ENCODE measurements at regions not wholly inside any gene's neighbourhood (a gene's known extent, or its start where the extent isn't known, plus 50 kb on each side); places are given as distances from the start of the nearest gene placed in this dataset.

DNA sequence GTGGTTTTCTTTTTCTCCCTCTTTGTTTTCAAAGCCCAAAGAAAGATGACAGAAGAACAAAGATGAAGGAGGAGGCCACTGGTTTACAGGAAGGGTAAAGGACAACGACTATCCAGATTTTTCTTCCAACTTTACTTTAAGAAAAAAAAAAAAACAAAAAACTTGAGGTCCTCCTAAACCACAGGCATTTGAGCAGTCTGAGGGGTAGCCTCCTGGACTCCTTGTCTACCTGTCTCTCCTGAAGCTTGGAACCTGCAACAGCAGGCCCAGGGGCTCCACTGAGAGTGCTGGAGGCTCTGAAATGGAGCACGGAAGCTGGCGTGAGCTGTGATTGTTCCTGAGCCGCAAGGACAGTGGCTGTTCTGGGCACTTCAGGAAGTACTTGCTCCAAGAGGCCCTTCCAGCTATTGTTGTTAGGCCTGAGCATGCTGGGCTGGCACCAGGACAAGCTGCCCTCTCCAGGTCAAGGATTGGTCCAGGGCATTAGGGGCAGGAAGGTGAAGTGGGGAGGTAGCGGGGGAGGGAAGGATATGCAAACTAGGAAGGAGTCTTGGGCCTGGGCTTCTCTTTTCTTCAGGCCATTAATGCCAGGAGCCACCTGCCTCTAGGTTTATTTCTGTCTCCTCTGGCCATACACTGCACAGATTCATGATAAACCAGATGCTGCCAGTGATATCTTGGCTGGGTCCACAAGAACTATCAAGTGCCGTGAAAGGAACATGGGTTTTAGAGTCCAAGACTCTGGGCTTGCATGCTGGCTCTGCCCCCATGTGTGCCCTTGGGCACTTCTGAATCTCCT, 147.3 kb downstream of the CCDC34 start:
- DNase-seq (ENCODE audit: low read depth): no peak

DNA sequence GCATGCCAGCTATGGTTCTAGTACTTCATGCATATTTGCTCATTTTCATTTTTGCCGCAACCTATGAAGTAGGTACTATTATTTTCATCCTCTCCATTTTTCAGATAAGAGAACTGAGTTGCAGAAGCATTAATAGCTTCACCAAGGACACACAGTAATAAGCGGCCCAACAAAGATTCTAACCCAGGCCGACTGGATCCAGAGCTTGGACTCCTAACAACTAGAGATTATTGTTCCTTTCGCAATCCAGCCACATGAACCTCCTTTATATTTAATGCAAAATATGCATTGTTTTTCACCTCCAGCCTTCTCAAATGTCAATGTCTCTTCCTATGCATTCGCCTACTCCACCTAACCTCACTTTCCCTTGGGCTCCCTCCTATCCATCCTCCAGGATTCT, 148.3 kb downstream of the CCDC34 start:
- DNase-seq (ENCODE audit: low read depth): no peak

DNA sequence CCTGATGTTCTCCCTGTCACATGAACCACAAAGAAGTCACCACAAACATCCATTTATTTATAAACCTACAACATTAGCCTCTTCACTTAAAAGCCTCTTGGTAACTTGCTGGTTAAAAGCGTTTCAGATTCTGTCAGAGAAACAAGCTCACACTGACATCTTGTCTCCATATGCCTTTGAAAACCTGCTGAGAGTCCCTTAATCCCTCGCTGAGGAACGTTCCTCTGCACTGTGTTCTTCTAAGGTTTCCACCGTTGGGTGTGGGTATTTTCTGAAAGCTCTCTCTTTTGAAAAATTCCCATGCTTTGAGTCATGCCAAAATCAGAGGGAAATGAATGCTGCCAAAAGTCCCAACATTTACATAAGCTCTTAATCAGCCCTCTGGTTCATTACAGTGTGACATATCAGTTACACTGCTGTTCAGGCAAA, 149.8 kb downstream of the CCDC34 start:
- DNase-seq (ENCODE audit: low read depth): peak; percentile 89

DNA sequence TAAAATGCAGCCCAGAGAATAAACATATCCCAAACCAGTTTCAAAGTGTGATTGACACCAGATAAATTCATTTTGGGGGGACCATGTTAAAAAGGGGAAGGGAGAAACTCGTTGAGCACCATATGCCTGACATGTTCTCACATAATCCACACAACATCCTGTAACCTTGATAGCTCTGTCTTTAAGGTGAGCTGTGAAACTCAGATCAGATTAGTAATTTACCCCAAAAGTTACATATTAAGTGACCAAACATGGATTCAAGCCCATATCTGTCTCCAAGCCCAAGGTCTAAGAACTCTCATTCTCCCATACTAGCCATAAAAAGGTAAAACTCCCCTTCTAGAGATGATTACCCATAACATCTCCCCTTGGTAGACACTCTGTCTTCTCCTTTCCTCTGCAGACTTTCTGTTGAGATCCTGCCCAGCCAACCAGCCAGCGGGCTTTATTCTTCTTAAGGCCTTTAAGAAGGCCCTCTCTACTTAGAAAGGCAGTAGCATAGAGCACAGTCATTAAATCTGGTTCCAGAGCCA, 150.7 kb downstream of the CCDC34 start:
- DNase-seq (ENCODE audit: low read depth): no peak

DNA sequence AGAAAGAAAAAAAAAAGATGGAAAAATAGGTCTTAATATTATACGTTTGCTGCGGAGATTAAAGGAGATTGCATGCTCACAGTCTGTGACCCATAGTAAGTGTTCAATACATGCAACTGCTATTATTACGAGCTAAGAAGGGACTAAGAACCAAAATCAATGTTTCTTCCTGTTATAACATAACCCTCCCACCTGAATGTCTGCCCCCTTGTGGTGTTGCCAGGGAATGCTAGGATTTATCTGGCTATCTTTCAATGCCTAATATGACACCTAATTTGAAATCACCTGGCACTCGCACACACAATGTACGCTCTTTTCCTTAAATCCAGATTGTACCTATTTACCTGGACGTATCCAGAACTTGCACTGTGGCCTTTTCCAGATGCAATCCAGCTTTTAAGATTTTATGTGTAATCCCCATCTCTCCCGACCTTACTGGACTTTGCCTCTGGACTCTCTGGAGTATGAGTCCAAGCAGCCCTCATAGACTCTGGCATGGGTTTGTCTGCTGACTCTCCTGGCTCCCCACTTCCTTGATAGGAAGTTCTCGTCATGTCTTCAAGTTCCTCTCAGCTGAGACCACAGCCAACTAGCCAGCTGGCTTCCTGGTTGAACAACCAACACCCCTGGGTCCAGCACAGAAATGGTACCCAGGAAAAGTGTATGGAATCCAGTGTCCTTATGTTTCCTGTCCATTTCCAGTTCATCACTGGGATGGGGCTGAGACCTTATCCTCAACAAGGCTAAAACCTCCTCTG, 151.5 kb downstream of the CCDC34 start:
- no peak for DNase-seq (ENCODE audit: low read depth)

DNA sequence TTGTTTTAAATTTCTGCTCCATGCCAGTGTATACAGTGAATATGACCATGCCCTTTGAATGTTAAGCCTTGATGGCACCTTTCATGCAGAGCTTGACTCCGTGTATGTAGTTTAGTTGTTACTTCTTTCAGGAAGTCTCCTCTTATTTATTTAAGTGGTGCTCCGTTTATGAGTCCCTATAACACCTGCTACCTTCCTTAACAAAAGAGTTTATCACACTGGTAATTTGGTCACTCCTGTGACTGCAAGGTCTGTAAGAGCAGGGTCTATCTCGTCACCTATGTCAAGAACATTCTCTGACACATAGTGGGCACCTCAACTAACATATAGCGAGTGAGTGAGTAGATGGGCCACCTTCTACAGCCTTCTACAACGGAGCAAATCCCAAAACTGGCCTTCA, 152.5 kb downstream of the CCDC34 start:
- DNase-seq (ENCODE audit: low read depth): no peak

DNA sequence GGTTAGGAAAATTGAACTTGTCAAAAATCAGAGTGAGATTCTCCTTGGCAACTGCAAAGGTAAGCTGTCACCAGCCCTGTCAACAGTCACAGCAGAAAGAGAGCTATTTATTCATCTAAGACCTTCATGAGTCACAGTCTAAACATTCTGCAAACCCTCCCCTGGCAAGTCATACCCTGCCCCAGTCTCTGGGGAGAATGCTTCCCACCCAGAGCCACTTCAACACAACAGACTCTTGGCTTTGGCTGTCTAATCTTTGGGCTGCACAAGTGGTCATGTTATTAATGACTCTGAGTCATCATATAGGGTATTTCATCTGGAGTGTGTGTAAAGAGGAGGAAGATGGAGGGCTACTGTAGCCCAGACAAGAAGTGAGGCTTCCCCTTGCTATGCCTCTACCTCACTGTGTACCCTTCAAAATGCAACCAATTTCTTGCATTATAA, 153.4 kb downstream of the CCDC34 start:
- DNase-seq (ENCODE audit: low read depth): peak; percentile 94

DNA sequence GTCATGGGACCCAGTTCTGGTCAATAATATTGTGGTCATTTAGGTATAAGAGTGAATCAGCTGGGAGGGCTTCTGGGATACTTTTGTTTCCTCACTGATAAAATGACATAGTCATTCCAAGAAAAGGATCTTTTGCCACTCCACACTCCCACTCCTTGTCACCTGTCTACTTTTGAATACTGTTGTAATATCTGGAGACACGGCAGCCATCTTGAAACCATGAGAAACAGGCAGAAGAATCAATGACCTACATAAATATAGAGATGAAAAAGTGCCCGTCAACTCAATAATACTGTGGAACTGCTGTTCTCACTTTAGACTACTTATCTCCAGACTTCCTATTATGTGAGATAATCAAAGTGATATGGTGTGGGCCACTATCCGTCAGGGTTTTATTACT, 154.2 kb downstream of the CCDC34 start:
- DNase-seq (ENCODE audit: low read depth): no peak

DNA sequence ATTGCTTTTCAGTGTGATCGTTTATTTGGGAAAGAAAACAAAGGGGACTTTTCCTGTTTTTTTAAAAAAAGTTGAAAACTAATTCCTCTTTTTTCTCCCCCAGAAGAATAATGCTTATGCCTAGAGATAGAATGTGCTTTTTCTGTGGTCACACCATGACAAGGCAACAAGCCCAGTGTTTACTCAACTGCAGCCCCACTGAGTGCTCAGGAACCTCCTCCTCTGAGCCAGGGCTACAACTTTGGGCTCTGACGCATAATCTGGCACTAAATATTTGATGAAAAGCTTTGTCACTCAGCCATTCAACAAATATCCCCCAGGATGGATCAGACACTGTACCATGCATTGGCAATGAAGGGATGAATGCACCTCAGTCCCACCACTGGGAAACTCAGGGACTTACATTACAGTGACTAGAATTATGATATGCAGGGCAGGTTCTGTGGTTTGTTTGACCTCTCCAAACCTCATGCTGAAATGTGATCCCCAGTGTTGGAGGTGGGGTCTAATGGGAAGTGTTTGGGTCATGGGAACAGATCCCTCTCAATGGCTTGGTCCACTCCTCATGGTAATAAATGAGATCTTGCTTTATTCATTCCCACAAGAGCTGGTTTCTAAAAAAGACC, 155.9 kb downstream of the CCDC34 start:
- peak; percentile 44 for DNase-seq (ENCODE audit: low read depth)

DNA sequence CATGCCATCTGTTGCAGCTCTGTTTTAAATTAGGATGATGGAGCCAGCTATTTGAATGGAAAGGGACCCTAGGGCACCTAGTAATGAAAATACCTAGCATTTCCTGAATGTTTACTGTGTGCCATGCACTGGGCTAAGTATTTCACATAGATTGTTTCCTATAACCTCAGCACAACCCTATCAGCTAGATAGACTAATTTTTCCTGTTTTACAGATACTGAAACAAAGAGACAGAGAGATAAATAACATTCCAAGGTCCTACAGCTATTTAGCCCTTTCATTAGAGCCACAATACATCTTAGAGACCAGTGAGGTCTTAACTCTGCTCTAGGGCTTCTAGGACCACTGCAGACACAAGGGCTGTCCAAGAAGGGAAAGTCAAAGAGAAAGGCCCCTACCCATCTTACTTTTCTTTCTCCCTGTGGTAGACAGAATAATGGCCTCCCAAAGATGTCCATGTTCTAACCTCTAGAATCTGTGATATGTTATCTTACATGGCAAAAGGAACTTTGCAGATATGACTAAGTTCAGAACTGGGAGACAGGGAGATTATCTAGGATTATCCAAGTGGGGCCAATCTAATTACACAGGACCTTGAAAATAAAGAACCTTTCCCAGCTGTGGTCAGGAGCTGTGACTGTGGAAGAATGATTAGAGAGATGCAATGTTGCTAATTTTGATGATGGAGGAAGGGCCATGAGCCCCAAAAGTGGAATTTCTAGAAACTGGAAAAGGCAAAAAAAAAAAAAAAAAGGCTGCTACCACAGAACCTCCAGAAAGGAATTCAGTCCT, 157.0 kb downstream of the CCDC34 start:
- no peak for DNase-seq (ENCODE audit: low read depth)

DNA sequence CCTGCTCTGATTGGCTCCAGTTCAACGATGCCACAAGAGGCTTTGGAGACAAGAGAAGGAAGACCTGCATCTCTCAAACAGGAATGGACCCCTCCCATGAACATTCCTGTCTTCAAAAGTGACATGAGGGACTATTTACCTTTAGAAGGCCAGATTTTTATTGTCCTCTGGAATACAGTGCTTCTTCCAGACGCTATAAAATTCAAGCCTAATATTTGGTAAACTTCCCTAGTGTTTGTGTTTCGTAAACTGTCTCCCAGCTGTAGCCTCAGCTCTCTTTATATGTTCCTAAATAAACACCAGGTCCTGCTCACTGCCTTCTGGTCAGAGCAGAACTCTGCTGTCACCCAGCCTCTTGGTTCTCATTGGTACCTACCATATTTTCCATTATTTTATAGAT, 157.8 kb downstream of the CCDC34 start:
- DNase-seq (ENCODE audit: low read depth): no peak

DNA sequence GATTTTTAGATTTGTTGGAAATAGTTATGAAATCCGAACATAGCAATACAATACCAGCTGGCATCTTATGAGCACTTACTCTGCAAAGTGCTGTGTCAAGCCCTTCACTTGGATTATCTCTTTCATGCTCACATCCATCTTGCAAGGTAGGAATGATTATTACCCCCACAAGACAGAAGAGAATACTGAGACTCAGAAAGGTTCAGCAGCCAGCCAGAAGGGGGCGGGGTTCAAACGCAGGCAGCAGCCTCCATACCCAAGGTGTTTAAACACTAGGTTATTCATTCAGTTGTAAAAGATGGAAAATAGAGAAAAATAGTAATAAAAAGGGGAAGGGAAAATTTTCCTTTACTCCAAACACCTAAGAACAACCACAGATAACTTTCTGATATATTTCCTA, 158.5 kb downstream of the CCDC34 start:
- DNase-seq (ENCODE audit: low read depth): no peak

DNA sequence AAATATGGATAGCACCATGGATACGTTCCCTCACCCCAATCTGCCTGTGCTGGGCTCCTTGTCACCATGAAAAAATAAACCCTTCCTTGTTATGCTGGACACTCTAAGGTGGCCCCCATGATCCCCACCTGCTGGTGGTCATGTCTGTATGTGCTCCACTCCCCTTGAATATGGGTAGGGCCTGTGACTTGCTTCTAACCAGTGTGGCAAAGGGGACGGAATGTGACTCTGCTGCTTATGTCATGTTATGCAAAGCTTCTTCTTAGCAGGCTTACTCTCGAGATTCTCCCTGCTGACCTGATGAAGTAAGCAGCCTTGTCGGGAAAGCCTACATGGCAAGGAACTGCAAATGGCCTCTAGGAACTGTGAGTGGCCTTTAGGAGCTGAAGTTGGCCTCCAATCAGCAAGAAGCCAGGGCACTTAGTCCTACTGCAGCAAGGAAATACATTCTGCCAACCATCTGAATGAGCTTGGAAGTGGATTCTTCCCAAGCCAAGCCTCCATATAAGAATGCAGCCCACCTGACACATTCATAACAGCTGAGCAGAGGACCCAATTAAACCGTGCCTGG, 159.9 kb downstream of the CCDC34 start:
- no peak for DNase-seq (ENCODE audit: low read depth)

DNA sequence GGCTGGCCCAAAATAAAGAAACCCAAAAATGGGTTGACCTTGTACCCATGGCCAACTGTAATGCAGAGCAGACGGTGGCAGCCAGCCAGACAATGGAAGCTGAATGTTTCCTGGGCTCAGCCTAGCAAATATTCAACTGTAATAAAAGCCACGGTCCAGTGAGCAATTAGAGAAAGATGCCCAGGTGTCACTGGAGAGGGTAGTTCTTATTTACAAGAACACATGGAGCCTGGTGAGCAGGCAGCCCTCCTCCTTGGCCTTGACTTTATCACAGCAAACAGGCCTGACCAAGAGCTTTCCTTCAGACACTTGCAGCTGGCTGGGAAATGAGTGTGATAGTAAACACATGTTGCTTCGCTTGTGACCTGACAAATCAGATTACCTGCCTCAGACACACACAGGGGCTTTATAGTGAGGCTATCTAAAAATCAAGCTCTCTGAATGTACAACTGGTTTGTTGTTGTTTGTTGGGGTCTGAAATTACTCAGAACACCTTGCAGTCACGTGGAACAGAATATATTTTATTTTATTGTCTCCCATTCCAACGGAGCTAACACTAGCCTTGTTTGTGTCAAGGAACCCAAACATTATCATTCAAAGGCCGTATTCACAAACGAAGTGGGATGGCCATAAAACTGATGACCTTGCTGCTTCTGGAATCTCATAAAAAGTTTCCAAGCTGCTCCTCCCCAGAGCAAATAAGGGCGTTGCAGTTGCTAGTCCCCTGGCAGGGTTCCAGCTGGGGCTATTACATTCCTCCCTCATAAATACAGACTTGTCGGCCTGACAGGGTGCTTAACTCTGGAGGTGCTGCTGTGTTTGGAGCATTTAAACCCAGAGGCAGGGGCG, 161.1 kb downstream of the BBOX1 start:
- DNase-seq (ENCODE audit: low read depth): peak; percentile 88

DNA sequence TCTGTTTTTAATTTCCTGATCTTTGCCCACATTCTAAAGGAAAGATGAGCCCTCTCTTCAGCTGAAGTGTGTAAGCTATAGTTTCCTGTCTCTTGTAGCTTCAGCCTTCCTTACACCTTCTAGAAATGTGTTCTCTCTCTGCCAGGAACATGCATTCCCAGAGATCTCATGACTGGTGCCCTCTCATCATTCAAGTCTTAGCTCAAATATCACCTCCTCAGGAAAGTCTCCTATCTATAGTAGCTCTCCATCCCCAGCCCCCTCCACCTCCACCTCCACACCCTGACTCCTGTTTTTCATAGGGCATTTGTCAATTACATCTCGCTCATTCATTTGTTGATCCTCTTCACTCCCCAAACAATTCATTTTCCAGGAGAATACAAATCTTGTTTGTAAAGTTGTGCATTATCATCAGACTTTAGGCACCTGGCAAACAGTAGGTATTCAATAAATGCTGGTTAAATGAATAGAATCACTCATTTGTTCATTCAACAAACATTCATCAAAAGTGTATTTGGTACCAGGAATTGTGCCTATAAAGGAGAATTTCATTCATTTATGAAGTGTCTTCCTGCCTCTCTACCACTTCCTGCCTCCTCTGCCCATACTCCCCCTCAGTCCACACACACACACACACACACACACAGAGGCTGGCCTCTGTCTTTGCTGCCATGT, 160.3 kb downstream of the BBOX1 start:
- DNase-seq (ENCODE audit: low read depth): no peak

DNA sequence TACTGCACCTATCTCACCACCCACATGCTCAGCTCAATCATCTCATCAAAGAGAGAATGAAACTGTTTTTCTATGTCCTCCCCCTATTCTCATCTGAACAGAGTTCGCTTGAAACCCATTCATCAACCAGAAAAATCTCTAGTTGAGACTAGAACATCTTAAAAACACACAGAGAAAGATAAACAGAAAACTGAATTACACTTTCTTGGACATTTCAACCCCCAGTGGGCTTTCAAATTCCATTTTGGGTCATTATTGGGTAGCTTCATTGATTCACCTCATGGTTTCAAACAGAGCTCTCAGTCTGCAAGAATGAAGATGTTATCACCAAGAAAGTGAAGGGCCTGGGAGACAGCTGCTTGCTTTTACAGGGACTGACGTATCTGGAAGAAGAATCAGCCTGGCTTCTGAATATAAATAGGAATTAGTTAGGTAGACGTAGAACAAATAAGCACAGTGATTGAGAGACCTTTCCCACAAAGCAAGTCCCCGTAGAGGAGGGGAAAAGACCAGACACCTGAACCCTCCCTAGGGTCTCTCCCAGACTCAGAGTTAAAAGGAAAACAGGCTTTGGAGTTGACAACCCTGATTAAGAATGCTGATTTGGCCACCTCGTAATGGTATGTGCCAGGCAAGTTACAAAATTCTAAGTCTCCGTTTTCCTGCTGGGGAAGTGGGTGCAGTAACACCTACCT, 155.7 kb downstream of the BBOX1 start:
- DNase-seq (ENCODE audit: low read depth): peak; percentile 25

DNA sequence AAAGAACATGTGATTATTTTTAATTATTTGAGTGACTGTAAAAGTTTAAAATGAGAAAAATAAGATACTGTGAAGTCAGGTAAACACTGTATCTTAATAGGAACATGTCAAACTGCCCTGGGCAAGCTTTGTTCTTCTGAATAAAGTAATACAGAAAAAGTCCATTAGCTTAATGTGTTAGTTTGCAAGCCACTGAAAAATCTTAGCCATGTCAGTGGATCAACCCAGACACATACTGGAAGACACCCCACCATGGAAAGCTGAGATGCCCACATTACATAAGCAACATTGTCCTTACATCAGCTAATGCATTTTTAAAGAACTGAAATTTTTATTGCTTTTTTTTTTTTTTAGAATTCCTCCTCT, 155.2 kb downstream of the BBOX1 start:
- DNase-seq (ENCODE audit: low read depth): no peak

DNA sequence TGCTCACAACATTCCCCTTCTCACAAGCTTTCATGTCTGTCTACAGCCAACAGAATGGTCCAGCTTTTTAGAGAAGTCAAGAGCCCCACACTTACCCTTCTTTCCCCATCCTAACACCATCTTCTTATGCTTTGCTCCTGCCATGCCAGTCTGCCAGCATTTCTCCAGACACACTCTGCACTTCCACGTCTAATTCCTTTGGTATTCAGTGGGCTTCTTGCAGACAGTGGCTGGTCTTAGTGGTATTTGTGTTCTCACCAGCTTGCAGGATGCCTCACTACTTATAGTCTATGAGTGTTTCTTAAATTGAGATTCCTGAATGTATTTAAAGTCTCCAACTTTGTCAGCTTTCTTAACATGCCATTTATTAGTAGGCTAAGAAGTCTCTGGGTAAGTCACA, 154.4 kb downstream of the BBOX1 start:
- no peak for DNase-seq (ENCODE audit: low read depth)

DNA sequence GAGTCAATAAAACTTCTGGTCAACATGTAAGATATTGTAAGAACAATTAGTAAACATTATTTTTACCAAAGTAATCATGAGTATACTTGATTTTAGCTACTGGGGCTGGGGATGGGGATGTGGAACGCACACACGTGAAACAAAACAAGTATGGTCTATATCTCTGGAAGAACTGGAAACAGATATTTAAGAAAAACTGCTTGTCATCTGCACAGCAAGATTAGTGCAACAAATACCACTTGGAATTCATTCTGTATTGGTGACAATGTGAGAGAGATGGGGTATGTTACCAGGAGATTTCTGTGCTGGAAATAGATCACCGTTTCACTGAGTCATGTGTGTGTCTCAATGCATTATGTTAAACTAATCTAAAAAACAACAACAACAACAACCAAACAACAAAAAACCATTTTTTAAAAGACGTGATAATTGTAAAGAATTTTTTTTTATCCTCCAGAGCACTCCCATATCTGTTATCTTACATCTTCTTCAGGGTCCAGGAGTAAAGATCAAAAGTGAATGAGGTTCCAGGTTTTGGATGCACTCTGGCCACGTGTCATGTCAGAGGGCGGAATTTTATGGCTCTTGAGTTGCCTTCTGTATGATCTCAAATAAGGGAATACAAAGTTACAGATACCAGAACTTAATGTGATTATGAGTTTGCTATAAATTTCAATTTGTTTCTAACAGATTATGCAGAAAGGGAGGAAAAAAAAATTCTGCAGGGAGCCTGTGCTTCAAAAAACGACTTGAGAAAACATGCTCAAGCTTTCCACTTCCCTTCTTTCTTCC, 153.0 kb downstream of the BBOX1 start:
- no peak for DNase-seq (ENCODE audit: low read depth)

Data from iris pigment epithelial cell (primary cell).